Vagina (tissue), 2 donors: ENCODE measurements at regions not wholly inside any gene's neighbourhood (a gene's known extent, or its start where the extent isn't known, plus 50 kb on each side); places are given as distances from the start of the nearest gene placed in this dataset.
A peak's percentile ranks its signal among the peaks of the same experiment; 100 is the strongest.
"Not testable (repeated sequence)": the region's sequence is repeated elsewhere in the genome, so short reads cannot be mapped to it uniquely, and the experiment has no call there.

Experiments
- DNase-seq, 2 donors: peaks; one replicate each; pipeline ENCODE4 v3.0.0-alpha.2; 2017; ENCODE audit errors: extremely low spot score in 2 of 2
- H3K27ac ChIP-seq: fragments of 200-600 bp; sonication (generic); one replicate; pipeline ENCODE4 v1.5.1; 2019
- H3K27me3 ChIP-seq: fragments of 200-600 bp; sonication (generic); one replicate; pipeline ENCODE4 v1.5.1; 2019
- H3K36me3 ChIP-seq, 2 donors: fragments of 200-600 bp; sonication (generic); one replicate each; pipeline ENCODE4 v1.5.1; 2017 to 2019
- H3K4me1 ChIP-seq: fragments of 200-600 bp; sonication (generic); one replicate; pipeline ENCODE4 v1.5.1; 2019
- H3K4me3 ChIP-seq, 2 donors: fragments of 200-600 bp; sonication (generic); 1 replicate in 1 of 2; 2 replicates in 1 of 2; pipeline ENCODE4 v1.5.1; 2016 to 2019
- H3K9me3 ChIP-seq: fragments of 200-600 bp; sonication (generic); one replicate; pipeline ENCODE4 v1.5.1; 2019
- POLR2A ChIP-seq, 2 donors: fragments of 450-650 bp; IDR thresholded peaks; one replicate each; pipeline ENCODE4 v1.6.1; 2017; ENCODE audit warnings: antibody characterized with exemption in 2 of 2, mild to moderate bottlenecking in 2 of 2, moderate library complexity in 2 of 2
- POLR2AphosphoS5 ChIP-seq, 2 donors: sonication (generic); formaldehyde crosslinking; IDR thresholded peaks; one replicate each; pipeline ENCODE4 v1.9.0; 2017; ENCODE audit warnings: antibody characterized with exemption in 2 of 2, mild to moderate bottlenecking in 2 of 2, low read depth in 1 of 2; ENCODE audit not compliant: insufficient read depth in 1 of 2
- intact Hi-C: fragments of 100-400 bp; cut with DNase I; formaldehyde crosslinking; loops from one replicate; pipeline ENCODE4 v1.15.1; 2023
- TF ChIP-seq, protein P1 (sequence below), 3 experiments: fragments of 450-650 bp in 2 of 3; fragments of 200-600 bp in 1 of 3; sonication (generic) in 1 of 3; IDR thresholded peaks; one replicate each; pipeline ENCODE4 v1.5.1; 2017 to 2019; ENCODE audit warnings: antibody characterized with exemption in 3 of 3, mild to moderate bottlenecking in 2 of 3, moderate library complexity in 2 of 3

DNA sequence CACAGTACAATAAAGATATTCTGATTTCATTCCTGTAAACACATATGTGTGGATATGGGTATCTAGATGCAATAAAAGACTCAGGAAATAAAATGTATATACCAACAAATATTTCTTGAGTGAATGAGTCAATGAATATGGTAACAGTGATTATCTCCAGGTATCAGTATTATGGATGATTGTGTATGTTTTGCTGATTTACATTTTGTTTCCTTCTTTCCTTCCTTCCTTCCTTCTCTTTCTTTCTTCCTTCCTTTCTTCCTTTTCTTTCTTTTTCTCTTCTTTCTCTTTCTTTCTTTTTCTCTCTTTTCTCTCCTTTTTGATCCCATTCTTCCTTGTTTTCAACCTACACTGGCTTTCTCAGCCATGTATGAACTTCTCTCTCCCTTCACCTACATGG is 85.3 kb upstream of the DLX6 start:
- intact Hi-C loops, result no loop called here
- H3K27ac ChIP-seq, result no peak overlapping the region
- TF ChIP-seq POLR2A (IDR thresholded peaks at IDR 0.05), result no peak
- TF ChIP-seq, protein P1, sequence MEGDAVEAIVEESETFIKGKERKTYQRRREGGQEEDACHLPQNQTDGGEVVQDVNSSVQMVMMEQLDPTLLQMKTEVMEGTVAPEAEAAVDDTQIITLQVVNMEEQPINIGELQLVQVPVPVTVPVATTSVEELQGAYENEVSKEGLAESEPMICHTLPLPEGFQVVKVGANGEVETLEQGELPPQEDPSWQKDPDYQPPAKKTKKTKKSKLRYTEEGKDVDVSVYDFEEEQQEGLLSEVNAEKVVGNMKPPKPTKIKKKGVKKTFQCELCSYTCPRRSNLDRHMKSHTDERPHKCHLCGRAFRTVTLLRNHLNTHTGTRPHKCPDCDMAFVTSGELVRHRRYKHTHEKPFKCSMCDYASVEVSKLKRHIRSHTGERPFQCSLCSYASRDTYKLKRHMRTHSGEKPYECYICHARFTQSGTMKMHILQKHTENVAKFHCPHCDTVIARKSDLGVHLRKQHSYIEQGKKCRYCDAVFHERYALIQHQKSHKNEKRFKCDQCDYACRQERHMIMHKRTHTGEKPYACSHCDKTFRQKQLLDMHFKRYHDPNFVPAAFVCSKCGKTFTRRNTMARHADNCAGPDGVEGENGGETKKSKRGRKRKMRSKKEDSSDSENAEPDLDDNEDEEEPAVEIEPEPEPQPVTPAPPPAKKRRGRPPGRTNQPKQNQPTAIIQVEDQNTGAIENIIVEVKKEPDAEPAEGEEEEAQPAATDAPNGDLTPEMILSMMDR (IDR thresholded peaks at IDR 0.05), result no peak
- no peak for TF ChIP-seq POLR2AphosphoS5 (IDR thresholded peaks at IDR 0.05; ENCODE audit: insufficient read depth in 1 of 2, low read depth in 1 of 2)

DNA sequence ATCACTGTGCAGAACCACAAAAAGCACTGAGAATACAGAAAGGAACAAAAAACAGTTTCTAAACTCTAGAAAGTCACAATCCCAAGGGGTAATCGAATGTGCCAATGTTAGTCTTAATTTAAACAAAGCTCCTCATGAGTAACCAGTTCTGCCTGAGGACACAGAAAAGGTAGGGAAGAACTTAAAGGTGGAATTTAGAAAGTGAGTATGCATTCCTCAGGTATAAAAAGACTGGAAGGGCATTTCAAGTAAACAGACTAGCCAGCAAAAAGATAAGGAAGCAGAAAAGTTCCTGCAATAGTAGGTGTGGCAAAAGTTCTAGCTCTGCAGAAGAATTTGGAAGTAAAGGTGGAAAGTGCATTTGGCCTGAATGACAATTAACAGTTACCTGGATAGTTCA is 84.6 kb upstream of the DLX6 start:
- Histone ChIP-seq H3K4me1 (no peaks in the 10 kb centered on the region), H3K4me3 (no peak overlapping the region), H3K27me3 (no peaks in the 10 kb centered on the region), H3K9me3 (no peaks in the 10 kb centered on the region), H3K27ac (no peak overlapping the region), H3K36me3 (no peaks in the 10 kb centered on the region)
- no peak for DNase-seq
- intact Hi-C loops, result no loop called here
- no peak for TF ChIP-seq POLR2A (IDR thresholded peaks at IDR 0.05)
- TF ChIP-seq, protein P1 (IDR thresholded peaks at IDR 0.05), result no peak
- no peak for TF ChIP-seq POLR2AphosphoS5 (IDR thresholded peaks at IDR 0.05; ENCODE audit: insufficient read depth in 1 of 2, low read depth in 1 of 2)

More for the DNA sequence above, 85.3 kb upstream of the DLX6 start:
- DNase-seq, result no peak
- no peaks in the 10 kb centered on the region for H3K4me1 ChIP-seq
- H3K9me3 ChIP-seq, result no peaks in the 10 kb centered on the region
- H3K27me3 ChIP-seq, result no peaks in the 10 kb centered on the region
- no peak overlapping the region for H3K4me3 ChIP-seq
- H3K36me3 ChIP-seq, result no peaks in the 10 kb centered on the region

DNA sequence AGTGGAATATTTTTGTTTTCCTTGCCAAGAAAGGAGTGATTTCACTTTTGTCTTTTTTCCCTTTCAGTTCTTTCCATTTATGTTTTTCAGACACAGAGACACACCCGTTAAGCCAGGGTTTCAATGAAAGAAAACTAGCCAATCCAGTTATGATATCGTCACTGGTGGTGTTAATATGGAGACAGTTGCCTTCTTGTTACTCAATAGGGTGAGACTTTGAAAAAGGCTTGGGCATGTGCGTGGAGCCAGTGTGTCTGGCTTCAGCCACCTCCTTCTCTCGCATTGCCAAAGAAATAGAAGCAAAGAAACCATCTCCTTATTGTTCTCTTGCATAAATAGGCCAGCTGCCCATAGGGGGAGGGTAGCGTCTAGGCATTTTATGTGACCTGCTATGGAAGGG is 84.1 kb upstream of the DLX6 start:
- no peak for DNase-seq
- no peaks in the 10 kb centered on the region for H3K36me3 ChIP-seq
- H3K27me3 ChIP-seq, result no peaks in the 10 kb centered on the region
- H3K4me3 ChIP-seq, result no peak overlapping the region
- H3K9me3 ChIP-seq, result no peaks in the 10 kb centered on the region
- intact Hi-C loops, result no loop called here
- TF ChIP-seq POLR2AphosphoS5 (IDR thresholded peaks at IDR 0.05; ENCODE audit: insufficient read depth in 1 of 2, low read depth in 1 of 2), result no peak
- TF ChIP-seq POLR2A (IDR thresholded peaks at IDR 0.05), result no peak
- TF ChIP-seq, protein P1 (IDR thresholded peaks at IDR 0.05), result no peak
- no peaks in the 10 kb centered on the region for H3K4me1 ChIP-seq
- no peak overlapping the region for H3K27ac ChIP-seq

DNA sequence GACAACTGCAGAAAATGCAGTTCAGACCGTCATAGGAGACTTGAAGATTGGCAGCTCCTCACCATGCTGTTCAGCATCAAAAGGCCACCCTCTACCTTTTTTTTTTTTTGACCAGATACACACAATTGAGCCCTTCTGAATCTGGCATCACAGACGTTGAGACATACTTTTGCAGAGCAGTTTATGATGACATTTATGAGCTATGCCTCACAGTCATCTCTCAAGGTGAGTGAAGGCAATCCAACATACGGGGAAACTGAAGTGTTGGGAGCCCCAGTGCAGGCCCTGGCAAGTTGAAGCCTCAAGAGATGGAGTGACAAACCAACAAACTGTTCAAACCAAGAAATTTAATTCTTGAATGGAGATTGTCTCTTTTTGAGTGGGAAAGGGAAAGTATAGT is 83.6 kb upstream of the DLX6 start:
- no peak overlapping the region for H3K27ac ChIP-seq

DNA sequence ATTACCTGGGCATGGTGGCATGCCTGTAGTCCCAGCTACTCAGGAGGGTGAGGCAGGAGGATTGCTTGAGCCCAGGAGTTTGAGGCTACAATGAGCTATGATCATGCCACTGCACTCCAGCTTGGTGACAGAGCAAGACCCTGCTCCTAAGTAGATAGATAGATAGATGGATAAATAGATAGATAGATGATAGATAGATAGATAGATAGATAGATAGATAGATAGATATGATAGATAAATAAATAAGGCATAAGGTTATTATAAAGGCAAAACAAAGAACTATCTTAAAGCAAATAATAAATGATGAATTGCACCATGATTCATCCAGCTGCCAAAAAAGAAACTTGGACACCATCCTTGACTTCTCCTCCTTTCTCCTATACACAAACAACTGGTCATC is 82.0 kb upstream of the DLX6 start:
- H3K27ac ChIP-seq, H3K36me3 ChIP-seq, H3K4me1 ChIP-seq, H3K9me3 ChIP-seq, intact Hi-C loops, DNase-seq, H3K4me3 ChIP-seq, H3K27me3 ChIP-seq: not testable (repeated sequence)

More for the DNA sequence above, 83.6 kb upstream of the DLX6 start:
- intact Hi-C loops, result no loop called here
- no peak for TF ChIP-seq POLR2A (IDR thresholded peaks at IDR 0.05)
- TF ChIP-seq, protein P1 (IDR thresholded peaks at IDR 0.05), result no peak
- peak in 1 of 2 donors; percentile 22 for TF ChIP-seq POLR2AphosphoS5 (IDR thresholded peaks at IDR 0.05; ENCODE audit: insufficient read depth in 1 of 2, low read depth in 1 of 2)
- no peaks in the 10 kb centered on the region for H3K36me3 ChIP-seq
- no peak for DNase-seq
- no peak overlapping the region for H3K4me3 ChIP-seq
- no peaks in the 10 kb centered on the region for H3K9me3 ChIP-seq
- H3K4me1 ChIP-seq, result no peaks in the 10 kb centered on the region
- H3K27me3 ChIP-seq, result no peaks in the 10 kb centered on the region

DNA sequence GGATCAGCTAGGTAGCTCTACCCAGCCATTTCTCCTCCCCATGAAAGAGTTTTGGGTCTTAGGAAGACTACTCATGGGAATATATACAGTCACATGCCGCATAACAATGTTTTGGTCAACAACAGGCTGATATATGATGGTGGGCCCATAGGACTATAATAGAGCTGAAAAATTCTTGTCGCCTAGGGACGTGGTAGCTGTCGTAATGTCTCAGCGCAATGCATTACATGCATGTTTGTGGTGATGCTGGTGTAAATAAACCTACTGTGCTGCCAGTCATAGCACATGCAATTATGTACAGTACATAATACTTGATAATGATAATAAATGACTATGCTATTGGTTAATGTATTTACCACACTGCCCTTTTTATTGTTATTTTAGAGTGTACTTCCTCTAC is 78.2 kb upstream of the DLX6 start:
- no peak for DNase-seq
- H3K4me1 ChIP-seq, result no peaks in the 10 kb centered on the region
- intact Hi-C loops, result no loop called here

More for the DNA sequence above, 78.2 kb upstream of the DLX6 start:
- H3K9me3 ChIP-seq, result no peaks in the 10 kb centered on the region
- TF ChIP-seq, protein P1 (IDR thresholded peaks at IDR 0.05), result no peak
- TF ChIP-seq POLR2AphosphoS5 (IDR thresholded peaks at IDR 0.05; ENCODE audit: insufficient read depth in 1 of 2, low read depth in 1 of 2), result no peak
- no peak for TF ChIP-seq POLR2A (IDR thresholded peaks at IDR 0.05)
- no peak overlapping the region for H3K4me3 ChIP-seq
- no peak overlapping the region for H3K27ac ChIP-seq
- H3K27me3 ChIP-seq, result no peaks in the 10 kb centered on the region
- no peaks in the 10 kb centered on the region for H3K36me3 ChIP-seq
